HG03196 (cell line): ENCODE measurements at regions not wholly inside any gene's neighbourhood (a gene's known extent, or its start where the extent isn't known, plus 50 kb on each side); places are given as distances from the start of the nearest gene placed in this dataset.

Experiments
- ATAC-seq: cut with Tn5 transposase; IDR thresholded peaks from one replicate; pipeline ENCODE4 v1.9.1; 2021; ENCODE audit not compliant: unreplicated experiment

DNA sequence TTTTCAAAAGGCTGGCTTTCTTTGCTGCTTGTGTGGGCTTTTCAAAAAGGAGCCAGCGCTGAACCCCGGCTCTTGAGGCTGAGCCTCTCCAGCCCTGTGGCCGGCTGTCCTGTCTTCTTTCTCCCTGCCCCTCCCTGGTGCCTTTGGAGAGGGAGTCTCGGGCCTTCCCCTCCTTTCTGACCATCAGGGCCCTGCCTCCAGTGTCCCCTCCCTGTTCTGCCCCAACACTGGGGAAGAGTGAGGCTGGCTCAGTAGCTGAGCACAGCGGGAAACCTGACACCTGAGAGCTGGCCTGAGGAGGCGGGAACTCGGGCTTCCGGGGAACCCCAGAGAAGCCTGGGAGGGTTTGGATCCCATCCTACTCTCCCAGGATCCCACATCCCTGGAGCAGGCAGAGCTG lies 232.1 kb downstream of the LOXHD1 start:
- ATAC-seq, result no peak

DNA sequence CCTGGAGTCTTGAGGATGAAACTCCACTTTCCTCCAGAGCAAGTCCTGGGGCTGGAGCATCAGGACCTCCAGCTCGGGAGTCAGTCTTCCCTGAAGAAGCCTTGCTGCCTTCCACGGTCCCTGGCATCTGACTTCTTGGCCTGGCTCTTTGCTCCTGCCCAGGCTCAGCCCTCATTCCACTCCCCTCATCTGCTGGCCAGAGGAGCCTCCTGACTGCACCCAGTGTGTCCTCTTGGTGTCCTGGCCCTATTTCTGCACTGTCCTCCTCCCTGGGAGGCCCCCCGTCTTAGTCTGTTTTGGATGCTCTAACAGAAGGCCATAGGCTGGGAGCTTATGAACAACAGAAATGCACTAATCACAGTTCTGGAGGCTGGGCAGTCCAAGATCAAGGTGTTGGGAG lies 231.5 kb downstream of the LOXHD1 start:
- no peak for ATAC-seq

DNA sequence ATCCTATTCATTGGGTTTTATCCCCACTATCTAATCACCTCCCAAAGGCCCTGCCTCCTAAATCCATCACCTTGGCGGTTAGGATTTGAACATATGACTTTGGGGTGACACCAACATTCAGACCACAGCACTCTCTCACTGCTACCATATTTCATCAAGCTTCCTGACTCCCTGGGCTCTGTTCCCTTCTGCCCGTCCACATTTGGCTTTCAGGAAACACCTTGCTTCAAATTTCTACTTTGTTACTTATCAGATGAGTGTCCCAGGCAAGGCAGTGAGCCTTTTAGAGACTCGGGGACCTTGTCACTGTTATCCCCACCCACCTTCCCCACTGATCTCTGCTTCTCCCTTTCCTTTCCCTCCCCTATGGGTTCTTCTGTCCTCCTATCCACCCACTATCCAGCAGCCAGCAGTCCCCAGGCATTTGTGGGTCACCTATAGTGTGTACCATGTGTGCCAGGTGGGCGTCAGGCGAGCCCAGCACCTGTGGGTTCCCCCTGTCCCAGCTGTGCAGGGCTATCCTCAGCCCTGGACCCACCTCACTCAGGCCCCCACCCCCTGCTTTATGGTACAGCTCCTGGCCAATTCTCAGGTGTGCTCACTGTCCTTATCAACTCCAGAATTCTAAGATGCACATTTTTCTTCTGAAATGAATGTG lies 230.9 kb downstream of the LOXHD1 start:
- no peak for ATAC-seq

DNA sequence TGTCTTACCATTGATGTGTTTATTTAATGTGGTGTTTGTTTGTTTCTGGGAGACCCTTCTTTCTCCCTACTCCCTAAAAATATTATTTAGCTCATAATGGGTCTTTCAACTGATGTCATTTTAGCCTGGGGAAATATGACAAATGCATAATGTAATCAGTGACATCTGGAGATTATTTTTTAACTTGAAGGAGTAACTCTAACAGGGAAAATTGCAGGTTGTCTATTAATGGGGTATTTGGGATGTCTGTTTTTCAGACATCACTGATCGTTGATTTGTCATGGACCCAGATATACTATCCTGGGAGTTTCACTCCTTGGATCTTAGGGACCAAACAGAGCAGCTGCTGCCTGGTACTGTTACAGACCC lies 230.4 kb downstream of the LOXHD1 start:
- ATAC-seq, result no peak
